DOHH2 (cell line): ENCODE measurements at regions not wholly inside any gene's neighbourhood (a gene's known extent, or its start where the extent isn't known, plus 50 kb on each side); places are given as distances from the start of the nearest gene placed in this dataset.

Experiments
- H3F3A ChIP-seq: fragments of 200-600 bp; sonication (generic), shearing (Covaris generic); 2 replicates; pipeline ENCODE4 v1.6.0; 2016; ENCODE audit warnings: antibody characterized with exemption, mild to moderate bottlenecking; ENCODE audit not compliant: control insufficient read depth, insufficient read depth
- H3K27ac ChIP-seq: fragments of 200-600 bp; sonication (generic); 2 replicates; pipeline ENCODE4 v1.5.1; 2014; ENCODE audit warnings: low read depth, mild to moderate bottlenecking, low read length, moderate library complexity
- H3K27me3 ChIP-seq: fragments of 200-600 bp; sonication (generic); 2 replicates; pipeline ENCODE4 v1.6.1; 2014; ENCODE audit warnings: mild to moderate bottlenecking, low read length, mixed read lengths; ENCODE audit not compliant: control insufficient read depth
- H3K36me3 ChIP-seq: fragments of 200-600 bp; sonication (generic); 2 replicates; pipeline ENCODE4 v1.6.1; 2014; ENCODE audit warnings: mild to moderate bottlenecking, low read length, moderate library complexity, mixed read lengths; ENCODE audit not compliant: control insufficient read depth
- H3K4me1 ChIP-seq: fragments of 200-600 bp; sonication (generic); 2 replicates; pipeline ENCODE4 v1.6.1; 2014; ENCODE audit warnings: mild to moderate bottlenecking, low read length, mixed read lengths; ENCODE audit not compliant: control insufficient read depth
- H3K4me2 ChIP-seq: fragments of 200-600 bp; sonication (generic); 2 replicates; pipeline ENCODE4 v1.6.0; 2014; ENCODE audit warnings: mild to moderate bottlenecking, low read length, moderate library complexity
- H3K4me3 ChIP-seq: fragments of 200-600 bp; sonication (generic); 2 replicates; pipeline ENCODE4 v1.5.1; 2014; ENCODE audit warnings: mild to moderate bottlenecking, low read length, mixed read lengths
- H3K79me2 ChIP-seq: fragments of 200-600 bp; sonication (generic); 2 replicates; pipeline ENCODE4 v1.6.1; 2014; ENCODE audit warnings: mild to moderate bottlenecking, low read length, mixed read lengths; ENCODE audit not compliant: control insufficient read depth
- H3K9me2 ChIP-seq: fragments of 200-600 bp; sonication (generic); replicated peaks from 2 replicates; pipeline ENCODE4 v1.6.1; 2014; ENCODE audit warnings: mild to moderate bottlenecking, low read length, mixed read lengths; ENCODE audit not compliant: control insufficient read depth
- H3K9me3 ChIP-seq: fragments of 200-600 bp; sonication (generic); 2 replicates; pipeline ENCODE4 v1.6.1; 2014; ENCODE audit warnings: antibody characterized with exemption, low read length, mixed read lengths; ENCODE audit not compliant: control insufficient read depth, insufficient read depth
- H4K20me1 ChIP-seq: fragments of 200-600 bp; sonication (generic); 2 replicates; pipeline ENCODE4 v1.6.0; 2014; ENCODE audit warnings: low read depth, mild to moderate bottlenecking, antibody characterized with exemption, low read length, moderate library complexity; ENCODE audit not compliant: control insufficient read depth, insufficient read depth
- EZH2phosphoT487 ChIP-seq: fragments of 200-600 bp; sonication (generic); IDR thresholded peaks from 2 replicates; pipeline ENCODE4 v1.6.1; 2017; ENCODE audit warnings: borderline replicate concordance, mild to moderate bottlenecking, antibody characterized with exemption, low read length, moderate library complexity, mixed read lengths
- TF ChIP-seq, protein P1 (sequence below): fragments of 200-600 bp; sonication (generic); IDR thresholded peaks from one replicate; pipeline ENCODE4 v1.5.1; 2014; ENCODE audit warnings: antibody characterized with exemption, mild to moderate bottlenecking, low read depth, low read length; ENCODE audit not compliant: poor library complexity, severe bottlenecking

DNA sequence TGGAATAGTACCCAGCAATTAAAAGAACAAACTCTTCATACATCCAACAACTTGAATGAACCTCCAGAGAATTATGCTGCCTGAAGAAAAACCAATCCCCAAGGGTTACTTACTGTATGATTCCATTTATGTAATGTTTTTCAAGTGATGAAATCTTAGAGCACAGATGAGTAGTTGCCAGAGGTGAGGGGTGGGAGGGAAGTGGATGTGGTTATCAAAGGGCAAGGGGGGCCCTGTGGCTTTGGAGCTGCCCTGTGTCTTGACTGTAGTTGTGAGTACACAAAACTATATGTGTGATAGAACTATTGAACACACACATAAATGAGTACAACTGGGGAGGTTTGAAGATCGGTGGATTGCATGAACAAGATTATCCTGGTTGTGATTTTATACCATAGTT is 115.8 kb upstream of the SLC25A48 start:
- Histone ChIP-seq H3K36me3 (no peaks in the 10 kb centered on the region), H3K9me2 (no peaks in the 10 kb centered on the region), H3K27me3 (peaks cover 5% of the 10 kb centered on the region; the same call in 1 of the 2 replicates), H3K9me3 (no peaks in the 10 kb centered on the region), H4K20me1 (no peaks in the 10 kb centered on the region), H3F3A (no peaks in the 10 kb centered on the region), H3K4me1 (no peaks in the 10 kb centered on the region), H3K79me2 (no peaks in the 10 kb centered on the region), H3K27ac (no peak overlapping the region), H3K4me2 (no peak overlapping the region), H3K4me3 (no peak overlapping the region)
- no peak for TF ChIP-seq EZH2phosphoT487
- TF ChIP-seq, protein P1, sequence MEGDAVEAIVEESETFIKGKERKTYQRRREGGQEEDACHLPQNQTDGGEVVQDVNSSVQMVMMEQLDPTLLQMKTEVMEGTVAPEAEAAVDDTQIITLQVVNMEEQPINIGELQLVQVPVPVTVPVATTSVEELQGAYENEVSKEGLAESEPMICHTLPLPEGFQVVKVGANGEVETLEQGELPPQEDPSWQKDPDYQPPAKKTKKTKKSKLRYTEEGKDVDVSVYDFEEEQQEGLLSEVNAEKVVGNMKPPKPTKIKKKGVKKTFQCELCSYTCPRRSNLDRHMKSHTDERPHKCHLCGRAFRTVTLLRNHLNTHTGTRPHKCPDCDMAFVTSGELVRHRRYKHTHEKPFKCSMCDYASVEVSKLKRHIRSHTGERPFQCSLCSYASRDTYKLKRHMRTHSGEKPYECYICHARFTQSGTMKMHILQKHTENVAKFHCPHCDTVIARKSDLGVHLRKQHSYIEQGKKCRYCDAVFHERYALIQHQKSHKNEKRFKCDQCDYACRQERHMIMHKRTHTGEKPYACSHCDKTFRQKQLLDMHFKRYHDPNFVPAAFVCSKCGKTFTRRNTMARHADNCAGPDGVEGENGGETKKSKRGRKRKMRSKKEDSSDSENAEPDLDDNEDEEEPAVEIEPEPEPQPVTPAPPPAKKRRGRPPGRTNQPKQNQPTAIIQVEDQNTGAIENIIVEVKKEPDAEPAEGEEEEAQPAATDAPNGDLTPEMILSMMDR = no peak

DNA sequence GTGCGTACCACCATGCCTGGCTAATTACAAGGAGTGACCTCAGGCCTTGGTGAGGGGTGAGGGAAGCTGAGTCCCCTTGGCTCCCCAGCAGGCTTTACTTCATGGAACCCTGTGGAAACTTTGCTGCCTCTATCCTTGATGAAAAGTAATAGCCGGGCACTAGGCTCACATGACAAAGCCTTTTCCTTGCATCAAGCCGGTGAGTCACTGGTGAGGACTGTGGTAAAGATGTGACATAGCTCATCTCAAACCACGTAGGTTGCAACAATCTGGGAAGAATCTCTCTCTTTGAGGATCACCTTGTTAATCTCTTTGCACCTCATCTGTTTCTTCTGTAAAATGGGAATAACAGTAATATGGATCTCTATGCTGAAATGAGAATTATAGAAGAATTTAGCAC is 116.3 kb upstream of the SLC25A48 start:
- no peak overlapping the region for H3K4me3 ChIP-seq
- H3K4me2 ChIP-seq = no peak overlapping the region
- H3K36me3 ChIP-seq = no peaks in the 10 kb centered on the region
- peaks cover 5% of the 10 kb centered on the region; the same call in 1 of the 2 replicates for H3K27me3 ChIP-seq
- H3K4me1 ChIP-seq = no peaks in the 10 kb centered on the region
- TF ChIP-seq, protein P1 = no peak
- TF ChIP-seq EZH2phosphoT487 = no peak
- no peaks in the 10 kb centered on the region for H3K9me2 ChIP-seq
- no peaks in the 10 kb centered on the region for H3K79me2 ChIP-seq
- no peaks in the 10 kb centered on the region for H3F3A ChIP-seq
- no peak overlapping the region for H3K27ac ChIP-seq
- H4K20me1 ChIP-seq = no peaks in the 10 kb centered on the region
- no peaks in the 10 kb centered on the region for H3K9me3 ChIP-seq

DNA sequence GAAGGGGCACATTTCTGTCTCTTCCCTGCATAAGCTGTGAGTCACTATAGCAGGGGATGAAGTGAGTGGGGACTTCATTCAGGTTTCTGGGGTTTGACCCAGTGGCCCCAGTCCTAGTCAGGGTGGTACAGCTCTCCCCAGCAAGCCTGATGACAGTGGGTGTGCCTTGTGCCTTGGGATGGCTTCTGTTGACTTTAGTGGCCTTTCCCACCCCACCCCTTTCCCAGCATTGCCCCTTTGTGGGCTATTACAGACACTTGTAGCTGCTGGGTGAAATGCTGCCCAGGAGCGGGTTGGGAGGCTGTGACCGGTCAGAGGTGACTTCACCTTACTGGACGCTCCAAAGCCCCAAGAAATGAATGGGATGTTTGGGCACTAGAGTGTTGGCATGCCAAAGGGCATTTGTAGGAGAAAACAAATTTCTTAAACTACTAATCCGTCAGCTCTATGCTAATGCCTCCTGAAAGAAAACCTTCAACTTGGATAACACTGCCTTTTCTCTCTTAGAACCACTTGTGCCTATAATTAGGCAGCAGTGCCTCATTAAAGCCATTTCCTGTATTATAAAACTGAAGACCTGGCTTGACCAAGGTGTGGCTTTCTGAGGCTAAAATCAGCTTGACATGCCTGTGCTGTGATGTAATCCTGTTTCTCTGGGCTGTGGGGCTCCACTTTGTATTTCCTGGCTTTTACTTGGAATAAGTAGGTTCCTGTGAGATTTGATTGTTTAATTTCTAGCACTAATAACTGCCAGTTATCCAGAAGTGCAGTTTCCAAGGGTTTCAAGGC is 119.0 kb upstream of the SLC25A48 start:
- Histone ChIP-seq H3K27me3 (peaks cover 7% of the 10 kb centered on the region; the same call in 1 of the 2 replicates), H3K36me3 (no peaks in the 10 kb centered on the region), H4K20me1 (no peaks in the 10 kb centered on the region), H3K4me1 (no peaks in the 10 kb centered on the region), H3F3A (no peaks in the 10 kb centered on the region), H3K27ac (no peak overlapping the region), H3K4me2 (no peak overlapping the region), H3K9me3 (no peaks in the 10 kb centered on the region), H3K9me2 (no peaks in the 10 kb centered on the region), H3K4me3 (no peak overlapping the region), H3K79me2 (no peaks in the 10 kb centered on the region)
- TF ChIP-seq, protein P1 = no peak
- TF ChIP-seq EZH2phosphoT487 = no peak
